ENCODE measurements at regions not wholly inside any gene's neighbourhood (a gene's known extent, or its start where the extent isn't known, plus 50 kb on each side); places are given as distances from the start of the nearest gene placed in this dataset.
A peak's percentile ranks its signal among the peaks of the same experiment; 100 is the strongest.

GRCh38 chr10:110418218-110418617 lies 79.5 kb upstream of the DUSP5 start:
- BruUV-seq (replicated peaks), result no TSS peak
- no peak for TF ChIP-seq CTCF (IDR thresholded peaks at IDR 0.05; ENCODE audit: unreplicated experiment)

DNA sequence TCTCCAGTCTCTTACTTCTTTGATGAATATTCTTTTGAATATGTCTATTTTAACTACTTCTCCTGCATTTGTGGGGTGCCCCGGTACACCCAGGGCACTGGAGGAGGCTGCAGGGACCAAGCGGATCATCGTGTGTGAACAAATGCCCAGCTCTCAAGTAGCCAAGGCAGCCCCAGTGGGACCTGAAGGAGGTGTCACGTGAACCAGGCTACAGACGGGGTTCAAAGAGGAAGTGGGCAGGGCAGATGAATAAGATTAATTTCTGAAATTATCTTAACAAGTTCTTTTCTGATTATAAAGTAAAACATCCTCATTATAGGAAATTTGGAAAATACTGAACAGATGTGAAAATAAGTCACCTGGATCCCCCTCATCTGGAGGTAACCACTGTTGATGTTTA lies 78.4 kb upstream of the DUSP5 start:
- CTCF ChIA-PET, result no interaction called here
- TF ChIP-seq CTCF (IDR thresholded peaks at IDR 0.05; ENCODE audit: unreplicated experiment), result no peak
- H3K27me3 Mint-ChIP-seq (ENCODE audit: unreplicated experiment), result no peaks in the 10 kb centered on the region
- H3K4me1 Mint-ChIP-seq (ENCODE audit: low read depth, unreplicated experiment), result peaks cover 55% of the 10 kb centered on the region
- DNase-seq, result no peak
- H3K36me3 Mint-ChIP-seq (ENCODE audit: insufficient read depth, unreplicated experiment), result peaks cover 14% of the 10 kb centered on the region
- H3K9me3 Mint-ChIP-seq (ENCODE audit: low read depth, unreplicated experiment), result no peaks in the 10 kb centered on the region
- H3K27ac Mint-ChIP-seq (ENCODE audit: unreplicated experiment), result peak overlapping the region; percentile 89
- intact Hi-C loops (cut with micrococcal nuclease; ENCODE audit: unreplicated experiment), result no loop called here
- H3K4me3 Mint-ChIP-seq (ENCODE audit: low read depth, unreplicated experiment), result no peak overlapping the region
- BruUV-seq (replicated peaks), result no TSS peak

More at GRCh38 chr10:110418218-110418617, 79.5 kb upstream of the DUSP5 start:
- Mint-ChIP-seq H3K36me3 (ENCODE audit: insufficient read depth, unreplicated experiment) (peaks cover 16% of the 10 kb centered on the region), H3K27me3 (ENCODE audit: unreplicated experiment) (no peaks in the 10 kb centered on the region), H3K4me1 (ENCODE audit: low read depth, unreplicated experiment) (peaks cover 65% of the 10 kb centered on the region), H3K27ac (ENCODE audit: unreplicated experiment) (no peak overlapping the region), H3K9me3 (ENCODE audit: low read depth, unreplicated experiment) (no peaks in the 10 kb centered on the region), H3K4me3 (ENCODE audit: low read depth, unreplicated experiment) (no peak overlapping the region)
- intact Hi-C loops (cut with micrococcal nuclease; ENCODE audit: unreplicated experiment), result no loop called here
- no peak for DNase-seq
- CTCF ChIA-PET, result interaction anchor here (0.7 kb wide), 1 partner anchor 244 kb away, joined by 5 read pairs; no protein-coding TSS in a partner anchor

GRCh38 chr10:110420401-110421193 lies 77.1 kb upstream of the DUSP5 start:
- CTCF ChIA-PET, result interaction anchor here (0.6 to 1.0 kb wide), 3 partner anchors 74 to 116 kb away, joined by 3 to 4 read pairs (median 4); partner anchors contain the start of gene SMNDC1
- Mint-ChIP-seq H3K4me1 (ENCODE audit: low read depth, unreplicated experiment) (peaks cover 45% of the 10 kb centered on the region), H3K9me3 (ENCODE audit: low read depth, unreplicated experiment) (no peaks in the 10 kb centered on the region), H3K27me3 (ENCODE audit: unreplicated experiment) (no peaks in the 10 kb centered on the region), H3K27ac (ENCODE audit: unreplicated experiment) (peak overlapping the region; percentile 89), H3K36me3 (ENCODE audit: insufficient read depth, unreplicated experiment) (peaks cover 7% of the 10 kb centered on the region), H3K4me3 (ENCODE audit: low read depth, unreplicated experiment) (peak overlapping the region; percentile 9)
- no peak for TF ChIP-seq CTCF (IDR thresholded peaks at IDR 0.05; ENCODE audit: unreplicated experiment)
- intact Hi-C loops (cut with micrococcal nuclease; ENCODE audit: unreplicated experiment), result no loop called here
- DNase-seq, result peak; percentile 79
- no TSS peak for BruUV-seq (replicated peaks)

- H3K27ac Mint-ChIP-seq (ENCODE audit: unreplicated experiment), result peak overlapping the region; percentile 89
- H3K36me3 Mint-ChIP-seq (ENCODE audit: insufficient read depth, unreplicated experiment), result peaks cover 7% of the 10 kb centered on the region
- intact Hi-C loops (cut with micrococcal nuclease; ENCODE audit: unreplicated experiment), result no loop called here
- no peaks in the 10 kb centered on the region for H3K9me3 Mint-ChIP-seq (ENCODE audit: low read depth, unreplicated experiment)
- no peak for TF ChIP-seq CTCF (IDR thresholded peaks at IDR 0.05; ENCODE audit: unreplicated experiment)
- no peaks in the 10 kb centered on the region for H3K27me3 Mint-ChIP-seq (ENCODE audit: unreplicated experiment)
- no TSS peak for BruUV-seq (replicated peaks)
- peaks cover 55% of the 10 kb centered on the region for H3K4me1 Mint-ChIP-seq (ENCODE audit: low read depth, unreplicated experiment)
- CTCF ChIA-PET, result interaction anchor here (1.1 kb wide), 1 partner anchor 63 kb away, joined by 3 read pairs; no protein-coding TSS in a partner anchor
- H3K4me3 Mint-ChIP-seq (ENCODE audit: low read depth, unreplicated experiment), result no peak overlapping the region
- no peak for DNase-seq
Observed at GRCh38 chr10:110421512-110422138, 76.1 kb upstream of the DUSP5 start.
